BLaER1 (cell line): ENCODE measurements at regions not wholly inside any gene's neighbourhood (a gene's known extent, or its start where the extent isn't known, plus 50 kb on each side); places are given as distances from the start of the nearest gene placed in this dataset.
"Not testable (repeated sequence)": the region's sequence is repeated elsewhere in the genome, so short reads cannot be mapped to it uniquely, and the experiment has no call there.

Experiments used
- H3K27ac ChIP-seq: shearing (Covaris generic); formaldehyde crosslinking; 2 replicates; pipeline ENCODE4 v1.8.1; 2022
- H3K27me3 ChIP-seq: shearing (Covaris generic); formaldehyde crosslinking; 2 replicates; pipeline ENCODE4 v1.8.1; 2022
- H3K36me3 ChIP-seq: shearing (Covaris generic); formaldehyde crosslinking; 2 replicates; pipeline ENCODE4 v1.8.1; 2022
- H3K4me1 ChIP-seq: shearing (Covaris generic); formaldehyde crosslinking; 2 replicates; pipeline ENCODE4 v1.8.1; 2022
- H3K4me2 ChIP-seq: shearing (Covaris generic); formaldehyde crosslinking; 2 replicates; pipeline ENCODE4 v1.8.1; 2022
- H3K4me3 ChIP-seq: shearing (Covaris generic); formaldehyde crosslinking; 2 replicates; pipeline ENCODE4 v1.8.1; 2022
- H3K9ac ChIP-seq: shearing (Covaris generic); formaldehyde crosslinking; 2 replicates; pipeline ENCODE4 v1.8.1; 2022
- H3K9me3 ChIP-seq: shearing (Covaris generic); formaldehyde crosslinking; 2 replicates; pipeline ENCODE4 v1.8.1; 2022
- H4K20me1 ChIP-seq: shearing (Covaris generic); formaldehyde crosslinking; 2 replicates; pipeline ENCODE4 v1.8.1; 2022
- Cebpa-rat ChIP-seq: shearing (Covaris generic); IDR thresholded peaks from 2 replicates; pipeline ENCODE4 v1.8.1; 2022

GRCh38 chr5:52051759-52052158, 668.5 kb downstream of the ISL1 start:
- H3K4me2 ChIP-seq: no peak overlapping the region
- H3K9ac ChIP-seq: no peak overlapping the region
- no peak for TF ChIP-seq Cebpa-rat
- H3K9me3 ChIP-seq: no peaks in the 10 kb centered on the region
- H3K4me3 ChIP-seq: no peak overlapping the region
- H4K20me1 ChIP-seq: no peaks in the 10 kb centered on the region
- no peaks in the 10 kb centered on the region for H3K27me3 ChIP-seq
- no peaks in the 10 kb centered on the region for H3K4me1 ChIP-seq
- no peak overlapping the region for H3K27ac ChIP-seq
- H3K36me3 ChIP-seq: no peaks in the 10 kb centered on the region

DNA sequence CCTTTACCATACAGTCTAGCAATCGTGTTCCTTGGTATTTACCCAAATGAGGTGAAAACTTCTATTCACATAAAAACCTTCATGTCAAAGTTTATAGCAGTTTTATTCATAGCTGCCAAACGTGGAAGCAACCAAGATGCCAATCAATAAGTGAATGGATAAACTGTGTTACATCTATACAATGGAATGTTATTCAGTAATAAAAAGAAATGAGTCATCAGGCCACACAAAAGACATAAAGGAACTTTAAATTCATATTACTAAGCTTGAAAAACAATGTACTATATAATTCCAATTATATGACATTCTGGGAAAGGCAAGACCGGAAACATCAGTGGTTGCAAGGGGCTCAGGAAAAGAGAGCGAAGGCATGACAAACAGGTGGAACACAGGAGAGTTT, 679.9 kb downstream of the ISL1 start:
- H3K9me3 ChIP-seq: no peaks in the 10 kb centered on the region
- no peak for TF ChIP-seq Cebpa-rat
- H4K20me1 ChIP-seq: no peaks in the 10 kb centered on the region
- no peak overlapping the region for H3K4me2 ChIP-seq
- no peak overlapping the region for H3K9ac ChIP-seq
- no peaks in the 10 kb centered on the region for H3K4me1 ChIP-seq
- H3K4me3 ChIP-seq: no peak overlapping the region
- H3K36me3 ChIP-seq: no peaks in the 10 kb centered on the region
- no peak overlapping the region for H3K27ac ChIP-seq
- H3K27me3 ChIP-seq: no peaks in the 10 kb centered on the region

DNA sequence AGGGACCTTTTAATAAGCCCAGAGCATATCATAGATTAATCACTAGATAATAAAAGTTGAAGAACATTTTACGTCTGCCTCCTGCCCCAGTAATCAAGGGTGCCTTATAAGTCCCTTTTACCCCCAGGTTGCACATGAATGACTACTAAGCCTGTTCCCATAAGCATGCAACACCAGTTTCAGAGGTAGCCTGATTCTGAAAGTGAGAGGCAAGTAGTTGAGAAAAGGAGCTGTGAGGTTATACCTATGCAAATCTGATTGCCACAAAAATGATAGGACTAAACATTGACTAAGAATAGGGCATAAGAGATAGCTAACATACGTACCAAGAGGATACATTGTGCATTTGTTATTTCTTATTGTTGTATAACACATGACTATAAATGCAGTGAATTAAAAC, 681.9 kb downstream of the ISL1 start:
- no peaks in the 10 kb centered on the region for H3K9me3 ChIP-seq
- no peaks in the 10 kb centered on the region for H3K27me3 ChIP-seq
- H4K20me1 ChIP-seq: no peaks in the 10 kb centered on the region
- no peak overlapping the region for H3K4me3 ChIP-seq
- no peak overlapping the region for H3K4me2 ChIP-seq
- H3K27ac ChIP-seq: no peak overlapping the region
- no peaks in the 10 kb centered on the region for H3K36me3 ChIP-seq
- no peak for TF ChIP-seq Cebpa-rat
- H3K4me1 ChIP-seq: no peaks in the 10 kb centered on the region
- no peak overlapping the region for H3K9ac ChIP-seq

DNA sequence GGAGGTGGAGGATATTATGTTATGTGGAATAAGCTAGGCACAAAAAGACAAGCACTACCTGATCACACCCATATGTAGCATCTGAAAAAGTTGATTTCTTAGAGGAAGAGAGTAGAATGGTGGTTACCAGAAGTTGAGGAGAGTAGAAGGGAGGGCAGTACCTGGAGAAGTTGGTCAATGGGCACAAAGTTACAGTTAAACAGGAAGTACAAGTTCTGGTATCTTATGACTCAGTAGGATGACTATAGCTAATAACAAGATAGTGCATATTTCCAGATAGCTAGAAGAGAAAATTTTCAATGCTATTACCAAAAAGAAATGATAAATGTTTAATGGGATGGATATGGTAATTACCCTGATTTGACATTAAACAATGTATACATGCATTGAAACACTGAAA, 686.7 kb downstream of the ISL1 start:
- Histone ChIP-seq H3K4me3 (no peak overlapping the region), H3K9me3 (no peaks in the 10 kb centered on the region), H3K36me3 (no peaks in the 10 kb centered on the region), H3K9ac (no peak overlapping the region), H3K27ac (no peak overlapping the region), H3K4me1 (no peaks in the 10 kb centered on the region), H4K20me1 (no peaks in the 10 kb centered on the region), H3K27me3 (no peaks in the 10 kb centered on the region), H3K4me2 (no peak overlapping the region)
- no peak for TF ChIP-seq Cebpa-rat

- Histone ChIP-seq H3K36me3 (no peaks in the 10 kb centered on the region), H4K20me1 (no peaks in the 10 kb centered on the region), H3K27me3 (no peaks in the 10 kb centered on the region), H3K4me3 (no peak overlapping the region), H3K9me3 (no peaks in the 10 kb centered on the region), H3K9ac (no peak overlapping the region), H3K27ac (no peak overlapping the region), H3K4me2 (no peak overlapping the region), H3K4me1 (no peaks in the 10 kb centered on the region)
- peak; percentile 97 for TF ChIP-seq Cebpa-rat
Observed at GRCh38 chr5:52073993-52074689, 690.9 kb downstream of the ISL1 start.

- no peak overlapping the region for H3K4me3 ChIP-seq
- no peak overlapping the region for H3K27ac ChIP-seq
- no peak overlapping the region for H3K4me2 ChIP-seq
- no peaks in the 10 kb centered on the region for H3K27me3 ChIP-seq
- no peaks in the 10 kb centered on the region for H4K20me1 ChIP-seq
- H3K4me1 ChIP-seq: no peaks in the 10 kb centered on the region
- no peak overlapping the region for H3K9ac ChIP-seq
- H3K9me3 ChIP-seq: no peaks in the 10 kb centered on the region
- H3K36me3 ChIP-seq: no peaks in the 10 kb centered on the region
- no peak for TF ChIP-seq Cebpa-rat
Observed at GRCh38 chr5:52077941-52078815, 694.9 kb downstream of the ISL1 start.

DNA sequence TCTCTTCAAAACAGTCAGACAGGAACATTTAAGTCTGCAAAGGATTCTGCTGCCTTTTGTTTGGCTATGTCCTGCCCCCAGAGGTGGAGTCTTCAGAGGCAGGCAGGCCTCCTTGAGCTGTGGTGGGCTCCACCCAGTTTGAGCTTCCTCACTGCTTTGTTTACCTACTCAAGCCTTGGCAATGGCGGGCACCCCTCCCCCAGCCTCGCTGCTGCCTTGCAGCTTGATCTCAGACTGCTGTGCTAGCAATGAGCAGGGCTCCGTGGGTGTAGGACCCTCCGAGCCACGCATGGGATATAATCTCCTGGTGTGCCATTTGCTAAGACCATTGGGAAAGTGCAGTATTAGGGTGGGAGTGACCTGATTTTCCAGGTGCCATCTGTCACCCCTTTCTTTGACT, 685.4 kb upstream of the ITGA1 start:
- not testable (repeated sequence) for H3K27ac ChIP-seq, H3K9ac ChIP-seq, H3K27me3 ChIP-seq, H3K4me3 ChIP-seq, H3K36me3 ChIP-seq, H4K20me1 ChIP-seq, H3K9me3 ChIP-seq, H3K4me1 ChIP-seq, H3K4me2 ChIP-seq

GRCh38 chr5:52107210-52107905, 680.4 kb upstream of the ITGA1 start:
- no peaks in the 10 kb centered on the region for H4K20me1 ChIP-seq
- H3K27ac ChIP-seq: no peak overlapping the region
- no peaks in the 10 kb centered on the region for H3K4me1 ChIP-seq
- TF ChIP-seq Cebpa-rat: no peak
- no peak overlapping the region for H3K4me2 ChIP-seq
- no peak overlapping the region for H3K4me3 ChIP-seq
- no peaks in the 10 kb centered on the region for H3K9me3 ChIP-seq
- no peaks in the 10 kb centered on the region for H3K36me3 ChIP-seq
- no peaks in the 10 kb centered on the region for H3K27me3 ChIP-seq
- no peak overlapping the region for H3K9ac ChIP-seq

- no peaks in the 10 kb centered on the region for H4K20me1 ChIP-seq
- TF ChIP-seq Cebpa-rat: no peak
- H3K9me3 ChIP-seq: no peaks in the 10 kb centered on the region
- H3K4me3 ChIP-seq: no peak overlapping the region
- no peak overlapping the region for H3K4me2 ChIP-seq
- no peak overlapping the region for H3K27ac ChIP-seq
- no peaks in the 10 kb centered on the region for H3K36me3 ChIP-seq
- H3K4me1 ChIP-seq: no peaks in the 10 kb centered on the region
- no peak overlapping the region for H3K9ac ChIP-seq
- no peaks in the 10 kb centered on the region for H3K27me3 ChIP-seq
Observed at GRCh38 chr5:52119768-52120167, 667.9 kb upstream of the ITGA1 start.

DNA sequence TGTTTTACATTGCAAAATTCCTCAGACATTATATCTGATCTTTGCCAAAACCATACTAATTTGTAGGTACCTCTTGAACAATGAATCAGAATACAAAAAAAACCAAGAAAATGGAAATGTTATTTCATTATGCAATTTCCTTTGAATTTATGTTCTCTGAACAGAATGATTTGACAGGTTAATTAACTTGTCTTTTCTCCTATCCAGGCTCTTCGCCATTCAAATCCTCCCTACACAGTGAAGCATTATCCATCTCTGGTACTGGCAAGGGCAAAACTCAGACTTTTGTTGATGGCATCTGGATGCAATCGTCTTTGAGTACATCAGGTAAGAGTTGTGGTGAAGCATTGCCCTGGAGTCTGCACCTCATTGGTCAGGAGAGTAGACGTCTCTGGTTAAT, 655.7 kb upstream of the ITGA1 start:
- H3K27me3 ChIP-seq: no peaks in the 10 kb centered on the region
- H3K27ac ChIP-seq: no peak overlapping the region
- TF ChIP-seq Cebpa-rat: no peak

More for the DNA sequence above, 655.7 kb upstream of the ITGA1 start:
- Histone ChIP-seq H3K9ac (no peak overlapping the region), H3K4me2 (no peak overlapping the region), H4K20me1 (no peaks in the 10 kb centered on the region), H3K4me1 (peaks cover 19% of the 10 kb centered on the region), H3K4me3 (no peak overlapping the region), H3K9me3 (no peaks in the 10 kb centered on the region), H3K36me3 (no peaks in the 10 kb centered on the region)
